ENCODE measurements at regions not wholly inside any gene's neighbourhood (a gene's known extent, or its start where the extent isn't known, plus 50 kb on each side); places are given as distances from the start of the nearest gene placed in this dataset.
A peak's percentile ranks its signal among the peaks of the same experiment; 100 is the strongest.

DNA sequence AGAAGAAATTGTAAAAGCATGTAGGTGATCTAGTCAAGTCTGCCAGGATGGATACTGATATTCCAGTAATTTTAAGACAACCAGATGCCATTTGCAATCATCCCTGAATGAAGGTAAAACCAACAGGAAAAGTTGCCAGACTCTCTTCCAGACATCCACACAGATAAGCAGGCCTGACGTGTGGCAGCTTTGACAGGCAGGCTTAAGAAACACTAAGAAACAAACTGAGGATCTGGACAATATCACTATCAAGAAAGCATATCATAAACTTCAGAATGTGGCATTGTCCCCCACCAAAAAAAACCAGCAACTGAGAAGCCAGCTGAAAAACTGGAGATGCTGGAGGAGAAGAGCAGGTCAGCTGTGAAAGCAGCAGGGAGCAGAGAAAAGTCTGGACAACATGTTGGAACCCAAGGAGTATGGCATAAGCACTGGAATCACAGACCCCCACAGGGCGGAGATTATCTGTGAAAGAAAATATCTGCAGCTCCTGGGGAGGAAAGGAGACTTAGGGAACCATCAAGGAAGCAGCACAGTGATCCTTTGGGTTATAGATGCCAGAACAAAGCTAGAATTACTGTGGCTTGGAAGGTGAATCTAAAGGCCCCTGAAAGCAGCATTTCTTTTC lies 307.0 kb downstream of the CWC27 start:
- DNase-seq (ENCODE audit: insufficient read length, low spot score, missing footprints) = no peak
- Histone ChIP-seq H3K79me2 (ENCODE audit: insufficient read depth, low read length) (no peaks in the 10 kb centered on the region), H3K4me3 (ENCODE audit: insufficient read depth, low read length) (no peak overlapping the region), H3K4me1 (ENCODE audit: insufficient read depth, low read length) (peaks cover 17% of the 10 kb centered on the region), H4K20me1 (ENCODE audit: insufficient read depth, low read length) (no peaks in the 10 kb centered on the region), H3K9me3 (ENCODE audit: low read depth, low read length) (no peaks in the 10 kb centered on the region), H3K4me2 (ENCODE audit: insufficient read depth, low read length) (no peak overlapping the region), H3K36me3 (ENCODE audit: insufficient read depth, low read length) (no peaks in the 10 kb centered on the region), H2AFZ (ENCODE audit: low read length) (peak overlapping the region; percentile 27), H3K27ac (ENCODE audit: low read depth, low read length) (peak overlapping the region; percentile 55), H3K27me3 (ENCODE audit: insufficient read depth, low read length) (no peaks in the 10 kb centered on the region)
- TF ChIP-seq, protein P1, sequence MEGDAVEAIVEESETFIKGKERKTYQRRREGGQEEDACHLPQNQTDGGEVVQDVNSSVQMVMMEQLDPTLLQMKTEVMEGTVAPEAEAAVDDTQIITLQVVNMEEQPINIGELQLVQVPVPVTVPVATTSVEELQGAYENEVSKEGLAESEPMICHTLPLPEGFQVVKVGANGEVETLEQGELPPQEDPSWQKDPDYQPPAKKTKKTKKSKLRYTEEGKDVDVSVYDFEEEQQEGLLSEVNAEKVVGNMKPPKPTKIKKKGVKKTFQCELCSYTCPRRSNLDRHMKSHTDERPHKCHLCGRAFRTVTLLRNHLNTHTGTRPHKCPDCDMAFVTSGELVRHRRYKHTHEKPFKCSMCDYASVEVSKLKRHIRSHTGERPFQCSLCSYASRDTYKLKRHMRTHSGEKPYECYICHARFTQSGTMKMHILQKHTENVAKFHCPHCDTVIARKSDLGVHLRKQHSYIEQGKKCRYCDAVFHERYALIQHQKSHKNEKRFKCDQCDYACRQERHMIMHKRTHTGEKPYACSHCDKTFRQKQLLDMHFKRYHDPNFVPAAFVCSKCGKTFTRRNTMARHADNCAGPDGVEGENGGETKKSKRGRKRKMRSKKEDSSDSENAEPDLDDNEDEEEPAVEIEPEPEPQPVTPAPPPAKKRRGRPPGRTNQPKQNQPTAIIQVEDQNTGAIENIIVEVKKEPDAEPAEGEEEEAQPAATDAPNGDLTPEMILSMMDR (IDR thresholded peaks at IDR 0.05; ENCODE audit: extremely low read depth, low read depth, low read length) = no peak

DNA sequence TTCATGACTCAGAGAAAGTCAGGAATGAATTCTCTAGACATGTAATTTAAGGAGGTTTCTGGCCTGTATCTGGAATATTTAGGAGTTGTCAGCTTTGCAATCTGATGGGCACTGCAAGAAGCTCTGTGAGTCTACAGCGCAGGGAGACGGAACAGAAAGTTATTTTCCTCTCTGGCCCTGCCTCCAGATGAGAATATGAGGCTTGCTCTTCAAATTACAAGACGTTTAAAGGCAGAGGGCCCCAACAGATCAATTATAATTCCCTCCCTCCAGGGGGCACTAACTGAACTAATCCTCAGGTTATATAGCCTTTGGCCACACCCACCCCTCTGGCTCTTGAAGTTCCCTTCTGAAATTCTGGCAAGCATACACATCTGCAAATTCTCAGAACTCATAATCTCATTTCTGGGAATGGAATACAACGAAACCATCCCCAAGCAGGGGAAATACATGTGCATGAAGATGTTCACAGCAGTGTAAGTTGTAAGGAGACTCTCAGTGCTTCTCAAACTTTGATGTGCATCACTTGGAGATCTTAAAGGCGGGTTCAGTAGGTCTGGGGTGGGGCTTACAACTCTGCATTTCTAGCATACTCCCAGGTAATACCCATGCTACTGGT lies 307.6 kb downstream of the CWC27 start:
- no peaks in the 10 kb centered on the region for H3K79me2 ChIP-seq (ENCODE audit: insufficient read depth, low read length)
- no peak overlapping the region for H3K4me2 ChIP-seq (ENCODE audit: insufficient read depth, low read length)
- peak; percentile 73 for DNase-seq (ENCODE audit: insufficient read length, low spot score, missing footprints)
- peaks cover 17% of the 10 kb centered on the region for H3K4me1 ChIP-seq (ENCODE audit: insufficient read depth, low read length)
- peak overlapping the region; percentile 55 for H3K27ac ChIP-seq (ENCODE audit: low read depth, low read length)
- H3K36me3 ChIP-seq (ENCODE audit: insufficient read depth, low read length) = no peaks in the 10 kb centered on the region
- H4K20me1 ChIP-seq (ENCODE audit: insufficient read depth, low read length) = no peaks in the 10 kb centered on the region
- H2AFZ ChIP-seq (ENCODE audit: low read length) = peak overlapping the region; percentile 27
- no peak overlapping the region for H3K4me3 ChIP-seq (ENCODE audit: insufficient read depth, low read length)
- TF ChIP-seq, protein P1 (IDR thresholded peaks at IDR 0.05; ENCODE audit: extremely low read depth, low read depth, low read length) = peak; percentile 40
- no peaks in the 10 kb centered on the region for H3K27me3 ChIP-seq (ENCODE audit: insufficient read depth, low read length)
- H3K9me3 ChIP-seq (ENCODE audit: low read depth, low read length) = no peaks in the 10 kb centered on the region

DNA sequence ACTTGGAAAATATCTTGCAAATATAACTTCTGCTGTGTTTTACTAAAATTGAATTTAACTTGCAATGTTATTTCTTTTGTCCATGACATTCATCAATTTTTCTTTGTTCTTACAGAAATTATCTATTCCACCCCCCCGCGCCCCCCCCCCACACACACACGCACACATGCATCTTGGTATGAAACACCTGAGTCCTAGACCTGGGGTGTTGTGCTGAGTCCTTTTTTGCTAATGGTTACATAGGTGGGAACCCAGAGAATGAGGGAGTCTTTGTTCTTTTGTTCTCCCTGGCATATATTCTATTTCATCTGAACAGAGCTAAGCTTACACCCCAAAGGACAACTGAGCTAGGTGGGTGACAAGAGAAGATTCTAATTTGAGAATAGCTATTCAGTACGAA lies 308.9 kb downstream of the CWC27 start:
- H3K4me2 ChIP-seq (ENCODE audit: insufficient read depth, low read length) = no peak overlapping the region
- no peaks in the 10 kb centered on the region for H3K36me3 ChIP-seq (ENCODE audit: insufficient read depth, low read length)
- H4K20me1 ChIP-seq (ENCODE audit: insufficient read depth, low read length) = no peaks in the 10 kb centered on the region
- H2AFZ ChIP-seq (ENCODE audit: low read length) = no peak overlapping the region
- peaks cover 17% of the 10 kb centered on the region for H3K4me1 ChIP-seq (ENCODE audit: insufficient read depth, low read length)
- H3K79me2 ChIP-seq (ENCODE audit: insufficient read depth, low read length) = no peaks in the 10 kb centered on the region
- H3K4me3 ChIP-seq (ENCODE audit: insufficient read depth, low read length) = no peak overlapping the region
- no peak overlapping the region for H3K27ac ChIP-seq (ENCODE audit: low read depth, low read length)
- TF ChIP-seq, protein P1 (IDR thresholded peaks at IDR 0.05; ENCODE audit: extremely low read depth, low read depth, low read length) = no peak
- no peaks in the 10 kb centered on the region for H3K9me3 ChIP-seq (ENCODE audit: low read depth, low read length)
- DNase-seq (ENCODE audit: insufficient read length, low spot score, missing footprints) = no peak
- no peaks in the 10 kb centered on the region for H3K27me3 ChIP-seq (ENCODE audit: insufficient read depth, low read length)

DNA sequence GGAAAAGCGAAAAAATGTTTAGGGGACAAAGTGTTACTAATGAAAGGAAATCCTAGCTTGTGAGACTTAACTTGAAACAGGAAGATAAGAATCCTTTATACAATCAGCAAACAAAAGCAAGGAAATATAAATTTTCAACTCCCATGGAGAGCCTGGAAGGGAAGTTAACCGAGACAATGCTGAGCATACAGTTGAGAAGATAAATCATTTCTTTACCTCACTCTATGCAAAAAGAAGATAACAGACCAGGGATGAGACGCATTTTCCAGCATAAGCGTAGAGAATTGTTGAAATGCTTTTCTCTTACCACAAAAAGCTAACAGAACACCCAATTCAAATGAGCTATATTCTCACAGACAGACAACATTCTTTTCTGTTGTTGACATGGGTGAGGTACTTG lies 309.6 kb downstream of the CWC27 start:
- Histone ChIP-seq H3K4me2 (ENCODE audit: insufficient read depth, low read length) (no peak overlapping the region), H3K27ac (ENCODE audit: low read depth, low read length) (no peak overlapping the region)
- TF ChIP-seq, protein P1 (IDR thresholded peaks at IDR 0.05; ENCODE audit: extremely low read depth, low read depth, low read length) = no peak

More for the DNA sequence above, 309.6 kb downstream of the CWC27 start:
- H3K79me2 ChIP-seq (ENCODE audit: insufficient read depth, low read length) = no peaks in the 10 kb centered on the region
- H3K9me3 ChIP-seq (ENCODE audit: low read depth, low read length) = no peaks in the 10 kb centered on the region
- no peak overlapping the region for H2AFZ ChIP-seq (ENCODE audit: low read length)
- H3K36me3 ChIP-seq (ENCODE audit: insufficient read depth, low read length) = no peaks in the 10 kb centered on the region
- H3K27me3 ChIP-seq (ENCODE audit: insufficient read depth, low read length) = no peaks in the 10 kb centered on the region
- no peak for DNase-seq (ENCODE audit: insufficient read length, low spot score, missing footprints)
- H3K4me1 ChIP-seq (ENCODE audit: insufficient read depth, low read length) = peaks cover 16% of the 10 kb centered on the region
- H3K4me3 ChIP-seq (ENCODE audit: insufficient read depth, low read length) = no peak overlapping the region
- no peaks in the 10 kb centered on the region for H4K20me1 ChIP-seq (ENCODE audit: insufficient read depth, low read length)

Measured in osteoblast (primary cell).